Transverse colon (tissue), 4 donors: ENCODE measurements at regions not wholly inside any gene's neighbourhood (a gene's known extent, or its start where the extent isn't known, plus 50 kb on each side); places are given as distances from the start of the nearest gene placed in this dataset.

Experiments used
- DNase-seq: peaks from one replicate; pipeline ENCODE4 v3.0.0-alpha.2; 2019
- H3K27ac ChIP-seq, 4 donors: fragments of 200-600 bp; sonication (generic); 2 replicates each; pipeline ENCODE4 v1.5.1; 2016 to 2018; ENCODE audit warnings: inconsistent platforms in 4 of 4
- H3K27me3 ChIP-seq: fragments of 200-600 bp; sonication (generic); 2 replicates; pipeline ENCODE4 v1.5.1; 2017; ENCODE audit warnings: inconsistent platforms
- H3K36me3 ChIP-seq, 4 donors: fragments of 200-600 bp; sonication (generic); 2 replicates each; pipeline ENCODE4 v1.5.1; 2017 to 2019; ENCODE audit warnings: inconsistent platforms in 4 of 4
- H3K4me1 ChIP-seq, 4 donors: fragments of 200-600 bp; sonication (generic); 2 replicates each; pipeline ENCODE4 v1.5.1; 2017 to 2020; ENCODE audit warnings: inconsistent platforms in 4 of 4
- H3K4me3 ChIP-seq, 4 donors: fragments of 200-600 bp; sonication (generic); 1 replicate in 1 of 4; 2 replicates in 3 of 4; pipeline versions ENCODE4 v1.5.1 to v1.6.1; 2017 to 2019; ENCODE audit warnings: inconsistent platforms in 4 of 4
- H3K9me3 ChIP-seq, 2 donors: fragments of 200-600 bp; sonication (generic); 2 replicates each; pipeline ENCODE4 v1.5.1; 2017 to 2019; ENCODE audit warnings: inconsistent platforms in 2 of 2
- CTCF ChIP-seq, 5 experiments: fragments of 200-600 bp in 3 of 5; fragments of 450-650 bp in 2 of 5; sonication (generic) in 3 of 5; IDR thresholded peaks; 1 replicate in 2 of 5; 2 replicates in 3 of 5; pipeline ENCODE4 v1.5.1; 2016 to 2017; ENCODE audit warnings: antibody characterized with exemption in 5 of 5, inconsistent platforms in 3 of 5, mild to moderate bottlenecking in 2 of 5, moderate library complexity in 1 of 5
- EP300 ChIP-seq: sonication (generic); formaldehyde crosslinking; IDR thresholded peaks from one replicate; pipeline ENCODE4 v1.6.1; 2017; ENCODE audit warnings: antibody characterized with exemption, low read depth
- POLR2A ChIP-seq: fragments of 450-650 bp; IDR thresholded peaks from one replicate; pipeline ENCODE4 v1.6.1; 2016; ENCODE audit warnings: antibody characterized with exemption, mild to moderate bottlenecking, moderate library complexity
- POLR2AphosphoS5 ChIP-seq, 3 donors: sonication (generic); formaldehyde crosslinking; IDR thresholded peaks; one replicate each; pipeline ENCODE4 v1.6.1; 2016; ENCODE audit warnings: antibody characterized with exemption in 3 of 3
- WGBS, 2 donors: methylation state at CpG; one replicate each; pipeline ENCODE4 v1.1.5; 2018; ENCODE audit warnings: low coverage in 1 of 2; 5-methylcytosine and 5-hydroxymethylcytosine counted together
- in situ Hi-C, 4 donors: fragments of 200-750 bp; cut with MboI; loops; one replicate each; pipeline versions ENCODE4 v1.15.0 to v1.15.1; 2017; ENCODE audit warnings: low sequenced_read_pairs in 3 of 4, low pct_ligation_motif_present in 1 of 4, low pct_unique_long_range_greater_than_20kb in 1 of 4
- intact Hi-C: fragments of 100-400 bp; cut with DNase I; formaldehyde crosslinking; loops from one replicate; pipeline ENCODE4 v1.15.1; 2023; ENCODE audit warnings: low total_unique reads

- H3K4me1 ChIP-seq, result peaks cover 0 to 3% (median 0%) of the 10 kb centered on the region in 4 donors
- intact Hi-C loops (no loop called here), in situ Hi-C loops (loop anchor here in 2 of 4 donors (10.0 to 25.0 kb wide), 3 partner anchors 564 to 751 kb away; no protein-coding TSS in a partner anchor)
- no peaks in the 10 kb centered on the region for H3K27me3 ChIP-seq
- H3K9me3 ChIP-seq, result no peaks in the 10 kb centered on the region
- no peak overlapping the region for H3K4me3 ChIP-seq
- WGBS, 2 donors, result 57% methylated on average over 1 of the region's 1 CpG
- H3K36me3 ChIP-seq, result no peaks in the 10 kb centered on the region
- no peak overlapping the region for H3K27ac ChIP-seq
- no peak for TF ChIP-seq POLR2A
- TF ChIP-seq POLR2AphosphoS5 (IDR thresholded peaks at IDR 0.05), result no peak
- TF ChIP-seq CTCF (IDR thresholded peaks at IDR 0.05), result no peak
- TF ChIP-seq EP300, result no peak
- no peak for DNase-seq
Measured at GRCh38 chr1:214125819-214126218, 138.0 kb downstream of the PROX1 start.

- no peaks in the 10 kb centered on the region for H3K27me3 ChIP-seq
- no peak for DNase-seq
- no peaks in the 10 kb centered on the region for H3K36me3 ChIP-seq
- H3K4me1 ChIP-seq, result peaks cover 0 to 3% (median 0%) of the 10 kb centered on the region in 4 donors
- no peak overlapping the region for H3K27ac ChIP-seq
- in situ Hi-C loops, result loop anchor here in 2 of 4 donors (10.0 to 25.0 kb wide), 3 partner anchors 564 to 752 kb away; no protein-coding TSS in a partner anchor
- WGBS, 2 donors, result 77 to 100% methylated on average over 1 to 2 of the region's 2 CpGs
- intact Hi-C loops, result no loop called here
- H3K9me3 ChIP-seq, result no peaks in the 10 kb centered on the region
- TF ChIP-seq CTCF (IDR thresholded peaks at IDR 0.05) (no peak), POLR2A (no peak), EP300 (no peak), POLR2AphosphoS5 (IDR thresholded peaks at IDR 0.05) (no peak)
- H3K4me3 ChIP-seq, result no peak overlapping the region
Measured at GRCh38 chr1:214126697-214127146, 138.9 kb downstream of the PROX1 start.

GRCh38 chr1:214127705-214128104 is 139.9 kb downstream of the PROX1 start:
- H3K27me3 ChIP-seq, result no peaks in the 10 kb centered on the region
- no peaks in the 10 kb centered on the region for H3K9me3 ChIP-seq
- in situ Hi-C loops (loop anchor here in 2 of 4 donors (10.0 to 25.0 kb wide), 3 partner anchors 565 to 753 kb away; no protein-coding TSS in a partner anchor), intact Hi-C loops (no loop called here)
- no peak overlapping the region for H3K27ac ChIP-seq
- H3K4me3 ChIP-seq, result no peak overlapping the region
- WGBS, 2 donors, result 82 to 97% methylated on average over 4 of the region's 4 CpGs
- DNase-seq, result no peak
- TF ChIP-seq POLR2A (no peak), CTCF (IDR thresholded peaks at IDR 0.05) (no peak), POLR2AphosphoS5 (IDR thresholded peaks at IDR 0.05) (no peak), EP300 (no peak)
- H3K36me3 ChIP-seq, result no peaks in the 10 kb centered on the region
- H3K4me1 ChIP-seq, result peaks cover 0 to 3% (median 0%) of the 10 kb centered on the region in 4 donors

GRCh38 chr1:214135886-214136285 is 145.1 kb upstream of the SMYD2 start:
- Histone ChIP-seq H3K4me1 (no peaks in the 10 kb centered on the region), H3K36me3 (no peaks in the 10 kb centered on the region), H3K27ac (no peak overlapping the region), H3K4me3 (no peak overlapping the region), H3K27me3 (no peaks in the 10 kb centered on the region), H3K9me3 (no peaks in the 10 kb centered on the region)
- no peak for DNase-seq
- in situ Hi-C loops, result loop anchor here in 1 of 4 donors (25.0 kb wide), 2 partner anchors 574 to 749 kb away; no protein-coding TSS in a partner anchor
- no peak for TF ChIP-seq POLR2AphosphoS5 (IDR thresholded peaks at IDR 0.05)
- WGBS, 2 donors, result 86 to 89% methylated on average over 1 to 7 of the region's 7 CpGs
- intact Hi-C loops, result no loop called here
